ENCODE measurements at regions not wholly inside any gene's neighbourhood (a gene's known extent, or its start where the extent isn't known, plus 50 kb on each side); places are given as distances from the start of the nearest gene placed in this dataset.

GRCh38 chr15:55037071-55037470 is 159.7 kb downstream of the RSL24D1 start:
- TF ChIP-seq BACH2 (CRISPR knock-in tag; IDR thresholded peaks at IDR 0.05; ENCODE audit: borderline replicate concordance), result no peak
- TF ChIP-seq GLIS3 (CRISPR knock-in tag; IDR thresholded peaks at IDR 0.05), result no peak
- TF ChIP-seq POU6F1 (CRISPR knock-in tag; IDR thresholded peaks at IDR 0.05; ENCODE audit: borderline replicate concordance, low read depth), result no peak
- no peak for TF ChIP-seq SNAI2 (CRISPR knock-in tag; IDR thresholded peaks at IDR 0.05)
- no peak for TF ChIP-seq TOX (CRISPR knock-in tag; IDR thresholded peaks at IDR 0.05; ENCODE audit: borderline replicate concordance)
- no peak for TF ChIP-seq TCF4 (CRISPR knock-in tag; IDR thresholded peaks at IDR 0.05; ENCODE audit: borderline replicate concordance)
- no peak for TF ChIP-seq ZNF565 (CRISPR knock-in tag; conservative IDR thresholded peaks at IDR 0.05; ENCODE audit: low read depth)
- no peak for TF ChIP-seq RARB (CRISPR knock-in tag; IDR thresholded peaks at IDR 0.05)
- TF ChIP-seq CREB5 (CRISPR knock-in tag; IDR thresholded peaks at IDR 0.05; ENCODE audit: low read depth), result no peak
- TF ChIP-seq OSR1 (CRISPR knock-in tag; IDR thresholded peaks at IDR 0.05), result no peak
- TF ChIP-seq PPARA (CRISPR knock-in tag; IDR thresholded peaks at IDR 0.05; ENCODE audit: borderline replicate concordance), result no peak
- no peak for TF ChIP-seq CSDC2 (CRISPR knock-in tag; IDR thresholded peaks at IDR 0.05)
- ATAC-seq, result no peak

GRCh38 chr15:55035749-55036148 is 161.0 kb downstream of the RSL24D1 start:
- no peak for ATAC-seq
- TF ChIP-seq ESRRG (CRISPR knock-in tag; IDR thresholded peaks at IDR 0.05), result no peak
- TF ChIP-seq ISL1 (CRISPR knock-in tag; IDR thresholded peaks at IDR 0.05), result no peak
- TF ChIP-seq GLIS3 (CRISPR knock-in tag; IDR thresholded peaks at IDR 0.05), result no peak
- TF ChIP-seq TOX (CRISPR knock-in tag; IDR thresholded peaks at IDR 0.05; ENCODE audit: borderline replicate concordance), result no peak
- no peak for TF ChIP-seq TCF4 (CRISPR knock-in tag; IDR thresholded peaks at IDR 0.05; ENCODE audit: borderline replicate concordance)
- TF ChIP-seq POU6F1 (CRISPR knock-in tag; IDR thresholded peaks at IDR 0.05; ENCODE audit: borderline replicate concordance, low read depth), result no peak

- TF ChIP-seq CSRNP3 (CRISPR knock-in tag; IDR thresholded peaks at IDR 0.05) (no peak), ESRRG (CRISPR knock-in tag; IDR thresholded peaks at IDR 0.05) (no peak), RARB (CRISPR knock-in tag; IDR thresholded peaks at IDR 0.05) (no peak), ARNTL (CRISPR knock-in tag; IDR thresholded peaks at IDR 0.05; ENCODE audit: borderline replicate concordance, low read depth) (no peak), POU6F1 (CRISPR knock-in tag; IDR thresholded peaks at IDR 0.05; ENCODE audit: borderline replicate concordance, low read depth) (no peak), TCF4 (CRISPR knock-in tag; IDR thresholded peaks at IDR 0.05; ENCODE audit: borderline replicate concordance) (no peak), GLIS3 (CRISPR knock-in tag; IDR thresholded peaks at IDR 0.05) (no peak), PATZ1 (CRISPR knock-in tag; IDR thresholded peaks at IDR 0.05; ENCODE audit: borderline replicate concordance) (no peak), ZNF70 (CRISPR knock-in tag; IDR thresholded peaks at IDR 0.05) (no peak)
- ATAC-seq, result no peak
Observed at GRCh38 chr15:55033574-55033973, 163.2 kb downstream of the RSL24D1 start.

All from SK-N-SH treated with all-trans-retinoic acid at 6 μM for 48 hours (cell line).